NCI-H446 treated with DMSO at 0.1 percent for 48 hours (cell line): ENCODE measurements at regions not wholly inside any gene's neighbourhood (a gene's known extent, or its start where the extent isn't known, plus 50 kb on each side); places are given as distances from the start of the nearest gene placed in this dataset.
"Not testable (repeated sequence)": the region's sequence is repeated elsewhere in the genome, so short reads cannot be mapped to it uniquely, and the experiment has no call there.

Experiments
- DNase-seq: peaks from one replicate; lab custom pipeline; 2025; lab: John Stamatoyannopoulos, UW

DNA sequence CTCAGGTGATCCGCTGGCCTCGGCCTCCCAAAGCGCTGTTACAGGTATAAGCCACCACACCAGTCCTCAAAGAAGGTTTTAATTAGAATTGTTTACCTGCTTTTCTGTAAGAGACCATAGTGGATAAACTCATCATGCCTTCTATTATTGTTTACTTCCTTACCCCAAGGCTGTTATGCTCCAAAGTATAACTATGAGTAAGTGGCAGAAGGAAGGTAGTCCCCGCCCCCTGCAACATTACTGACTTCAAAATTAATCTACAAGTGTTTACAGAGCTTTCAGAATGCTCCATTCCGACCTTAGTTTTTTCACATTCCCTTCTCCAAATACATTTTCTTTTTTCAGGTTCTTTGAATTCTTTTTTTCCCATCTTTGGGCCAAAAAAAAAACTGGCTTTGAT is 480.5 kb upstream of the NOX3 start:
- DNase-seq = no peak

DNA sequence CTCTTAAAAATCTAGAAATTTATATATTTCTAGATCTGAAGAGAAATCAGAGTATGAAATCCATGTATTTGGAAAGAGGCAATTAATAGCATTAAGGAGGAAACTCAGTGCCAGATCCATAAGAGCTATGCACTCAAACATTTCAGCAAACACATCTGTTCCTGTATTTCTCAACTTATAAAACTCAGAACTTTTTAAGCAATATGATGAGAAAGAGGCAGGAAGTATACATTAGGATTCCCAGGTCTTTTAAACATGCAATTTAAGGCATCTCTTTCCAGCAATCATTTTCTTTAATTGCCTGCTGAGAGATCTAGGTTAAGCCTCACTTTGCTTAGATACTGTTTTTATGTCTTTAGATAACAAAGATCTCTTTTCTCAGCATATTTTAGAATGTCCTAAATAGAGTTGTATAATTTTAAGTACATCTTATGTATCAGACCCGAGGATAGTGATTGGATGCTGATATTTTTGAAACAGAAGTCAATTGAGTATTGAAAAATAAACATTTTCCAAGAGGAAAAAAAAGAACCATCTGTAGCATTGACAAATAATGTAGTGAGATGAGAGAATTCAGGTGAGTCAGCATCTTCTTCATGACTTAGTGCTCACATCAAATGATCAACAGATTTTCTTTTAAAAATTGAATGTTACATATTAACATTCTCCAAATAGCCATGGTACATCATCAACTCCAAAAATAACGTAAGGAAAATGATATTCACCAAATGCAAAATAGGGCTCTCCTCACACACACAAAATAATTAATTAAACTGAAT is 461.4 kb upstream of the NOX3 start:
- DNase-seq = no peak

DNA sequence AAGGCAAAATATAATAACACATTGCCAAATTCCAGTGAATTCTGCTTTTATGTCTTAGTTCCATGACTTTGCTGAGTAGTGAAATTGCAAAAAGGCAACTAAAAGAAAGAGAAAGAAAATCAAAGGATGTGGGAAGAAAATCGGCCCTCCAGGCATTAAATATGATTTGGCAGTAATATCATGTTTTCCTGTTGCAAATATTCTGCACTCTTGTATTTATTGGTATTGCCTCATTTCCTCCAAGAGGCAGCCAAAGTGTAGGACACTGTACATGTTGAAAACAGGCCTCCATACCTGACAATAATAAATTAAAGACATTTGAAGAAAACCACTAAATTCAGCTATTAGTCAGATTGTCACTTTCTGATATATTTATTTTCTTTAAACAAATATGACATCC is 460.0 kb upstream of the NOX3 start:
- DNase-seq = no peak

DNA sequence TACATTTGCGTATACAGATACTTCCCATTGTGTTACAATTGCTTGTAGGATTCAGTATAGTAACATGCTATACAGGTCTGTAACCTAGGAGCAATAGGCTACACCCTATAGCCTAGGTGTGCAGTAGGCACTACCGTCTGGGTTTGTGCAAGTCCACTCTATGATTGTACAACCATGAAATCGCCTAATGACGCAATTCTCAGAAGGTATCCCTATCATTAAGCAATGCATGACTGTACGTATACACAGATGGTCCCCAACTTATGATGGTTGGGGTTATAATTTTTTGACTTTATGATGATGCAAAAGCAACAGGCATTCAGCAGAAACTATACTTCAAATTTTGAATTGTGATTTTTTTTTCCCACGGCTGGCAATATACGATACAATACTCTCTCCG is 458.2 kb upstream of the NOX3 start:
- no peak for DNase-seq

DNA sequence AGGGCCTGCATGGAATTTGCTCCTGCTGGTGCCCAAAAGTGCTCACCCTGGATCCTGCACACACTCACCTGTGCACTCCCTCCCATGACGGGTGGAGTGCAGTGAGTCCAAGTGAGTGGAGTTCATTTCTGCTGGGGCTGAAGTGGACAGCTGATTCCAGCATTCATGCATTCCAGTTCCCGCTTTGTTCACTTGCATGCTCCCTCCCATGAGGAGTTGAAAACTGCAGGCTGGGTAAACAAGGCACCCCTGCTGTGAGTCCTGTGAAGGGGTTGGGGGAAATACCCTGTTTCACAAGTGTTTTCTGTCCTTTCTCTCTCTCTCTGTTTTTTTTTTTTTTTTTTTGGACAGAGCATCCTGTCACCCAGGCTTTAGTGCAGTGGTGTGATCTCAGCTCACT is 454.1 kb upstream of the NOX3 start:
- DNase-seq = no peak

DNA sequence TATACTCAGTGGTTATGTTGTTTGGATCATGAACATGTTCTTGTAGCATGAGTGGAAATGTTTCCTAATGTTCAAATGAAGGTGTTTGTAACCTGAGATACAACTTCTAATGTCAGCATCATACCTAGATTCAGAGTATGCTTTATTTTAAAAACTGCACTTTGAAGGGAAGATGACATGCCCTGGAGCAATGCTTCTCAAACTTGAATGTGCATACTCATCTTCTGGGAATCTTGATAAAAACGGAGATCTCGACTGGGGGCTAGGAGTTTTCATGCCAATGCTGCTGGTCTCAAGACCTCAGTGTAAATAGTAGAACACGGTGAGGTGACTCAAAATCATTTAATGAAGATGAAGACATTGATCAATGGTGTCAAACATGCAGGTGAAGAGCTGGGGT is 440.0 kb upstream of the NOX3 start:
- no peak for DNase-seq

DNA sequence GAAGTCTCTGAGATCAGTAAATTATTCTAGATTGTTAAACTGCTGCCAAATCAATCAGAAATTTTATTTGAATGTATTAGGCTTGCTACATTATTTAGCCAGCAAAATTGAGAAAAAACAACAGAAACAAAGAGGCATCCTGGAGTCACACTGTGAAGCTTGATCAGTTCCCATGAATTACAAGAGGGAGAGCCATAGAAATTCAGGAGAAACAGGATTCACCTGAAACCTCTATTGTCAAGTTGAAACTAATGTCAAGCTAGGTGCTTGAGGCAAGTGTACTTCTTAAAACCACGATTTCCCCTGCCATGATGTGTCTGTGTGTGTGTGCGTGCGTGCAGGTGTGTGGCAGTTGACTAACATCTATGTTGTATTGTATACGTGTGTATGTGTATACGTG is 439.1 kb upstream of the NOX3 start:
- no peak for DNase-seq

DNA sequence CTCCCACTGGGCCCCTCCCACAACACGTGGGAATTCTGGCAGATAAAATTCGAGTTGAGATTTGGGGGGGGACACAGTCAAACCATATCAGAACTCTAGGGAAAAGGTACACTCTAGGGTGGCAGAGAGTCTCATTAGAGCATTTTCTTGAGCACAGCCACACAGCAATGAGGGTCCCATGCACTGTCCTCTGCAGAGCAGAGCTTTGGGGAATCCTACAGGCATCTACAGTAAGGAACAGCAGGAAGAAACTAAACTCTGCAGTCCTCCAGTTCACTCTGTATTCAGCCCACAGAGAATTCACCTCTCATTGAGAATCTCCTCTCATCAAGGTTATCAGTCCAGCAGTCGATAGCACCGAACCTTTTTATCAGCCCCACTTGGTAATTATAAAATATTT is 438.6 kb upstream of the NOX3 start:
- DNase-seq = no peak

DNA sequence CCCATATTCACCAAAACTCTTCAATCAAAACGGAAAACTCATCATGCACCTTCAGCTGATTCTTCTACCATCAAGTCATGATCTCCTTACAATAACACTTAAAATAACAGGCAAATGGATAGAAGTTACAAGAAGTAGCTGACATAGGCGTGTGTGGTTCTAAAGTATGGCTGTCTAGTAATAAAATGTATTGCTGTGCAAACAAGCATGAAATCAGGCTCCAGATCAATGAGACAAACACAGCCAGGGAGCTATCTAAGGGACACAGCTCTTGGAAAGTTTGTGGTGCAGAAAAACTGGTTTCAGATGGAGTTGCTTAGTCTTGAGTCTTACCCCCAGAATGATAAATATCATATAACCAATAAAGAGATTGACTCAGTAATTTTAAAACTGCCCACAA is 434.8 kb upstream of the NOX3 start:
- DNase-seq = no peak

DNA sequence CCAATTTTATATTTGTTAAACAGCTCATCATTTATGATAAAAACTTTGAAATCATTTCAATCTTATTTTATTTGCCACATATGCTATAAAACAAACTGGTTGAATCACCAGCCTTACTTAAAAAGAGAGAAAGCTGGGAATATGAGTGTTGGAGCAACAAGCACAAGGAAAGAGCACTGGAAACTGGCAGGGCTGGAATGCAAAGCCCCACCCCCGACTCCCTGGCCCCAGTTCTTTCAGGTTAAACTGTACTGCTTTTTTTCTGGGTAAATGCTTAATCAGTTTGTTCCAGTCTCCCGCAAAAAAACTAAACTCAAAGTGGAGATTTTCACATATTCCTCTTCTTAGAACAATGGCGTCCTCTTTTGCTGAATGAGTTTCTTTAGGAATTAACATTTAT is 433.8 kb upstream of the NOX3 start:
- DNase-seq = no peak

DNA sequence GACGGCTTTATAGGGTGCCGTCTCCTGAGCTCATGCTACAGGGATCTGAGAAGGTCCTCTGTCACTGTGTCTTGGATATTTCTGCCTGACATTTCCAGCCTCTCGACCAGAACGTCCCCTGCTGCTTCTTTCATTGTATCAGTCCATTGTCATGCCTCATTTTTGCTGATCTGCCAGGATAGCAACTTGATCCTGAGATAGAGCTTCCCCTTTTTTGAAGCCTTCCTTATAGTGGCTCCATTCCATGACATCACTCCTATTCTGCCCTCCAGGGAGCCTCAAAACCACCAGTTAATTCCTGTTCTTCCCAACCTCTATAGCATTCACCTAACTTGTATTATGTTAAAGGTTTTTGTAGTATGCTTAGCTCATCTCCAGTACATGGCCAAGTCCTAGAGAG is 431.8 kb upstream of the NOX3 start:
- no peak for DNase-seq

DNA sequence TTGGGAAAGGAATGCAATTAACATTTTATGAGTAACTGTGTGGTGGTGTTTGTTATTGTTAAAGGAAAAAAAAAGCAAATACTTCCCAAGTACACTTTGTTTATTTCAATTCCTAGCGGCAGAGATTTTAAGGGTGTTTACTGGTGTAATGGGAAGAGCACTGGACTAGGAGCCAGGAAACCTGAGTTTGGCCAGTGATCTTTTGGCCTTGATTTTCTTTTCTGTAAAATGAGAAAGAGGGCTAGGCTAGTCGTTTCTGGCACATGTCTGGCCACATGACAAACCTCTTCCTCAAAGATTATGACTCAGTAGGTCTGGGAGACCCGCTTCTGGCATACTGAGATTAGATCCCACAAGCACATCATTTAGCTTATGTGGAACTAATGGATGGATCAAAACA is 428.1 kb upstream of the NOX3 start:
- no peak for DNase-seq

DNA sequence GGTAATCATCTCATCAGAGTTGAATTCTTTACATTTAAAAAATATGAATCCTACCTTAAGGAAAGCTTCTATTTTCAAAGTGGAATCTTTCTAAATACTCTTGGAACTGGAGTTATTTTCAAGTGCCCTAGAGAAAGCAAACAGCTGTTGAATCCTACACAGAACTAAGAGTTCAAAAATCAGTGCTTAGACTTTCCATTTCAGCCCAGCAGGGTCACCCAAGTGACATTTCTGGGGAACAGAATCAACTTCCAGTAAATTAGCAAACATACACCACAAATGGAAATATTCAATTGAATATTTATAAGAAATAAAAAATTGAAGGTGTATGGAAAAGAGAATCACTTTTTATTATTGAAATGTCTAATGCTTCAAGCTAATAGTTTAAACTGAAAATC is 427.7 kb upstream of the NOX3 start:
- no peak for DNase-seq

DNA sequence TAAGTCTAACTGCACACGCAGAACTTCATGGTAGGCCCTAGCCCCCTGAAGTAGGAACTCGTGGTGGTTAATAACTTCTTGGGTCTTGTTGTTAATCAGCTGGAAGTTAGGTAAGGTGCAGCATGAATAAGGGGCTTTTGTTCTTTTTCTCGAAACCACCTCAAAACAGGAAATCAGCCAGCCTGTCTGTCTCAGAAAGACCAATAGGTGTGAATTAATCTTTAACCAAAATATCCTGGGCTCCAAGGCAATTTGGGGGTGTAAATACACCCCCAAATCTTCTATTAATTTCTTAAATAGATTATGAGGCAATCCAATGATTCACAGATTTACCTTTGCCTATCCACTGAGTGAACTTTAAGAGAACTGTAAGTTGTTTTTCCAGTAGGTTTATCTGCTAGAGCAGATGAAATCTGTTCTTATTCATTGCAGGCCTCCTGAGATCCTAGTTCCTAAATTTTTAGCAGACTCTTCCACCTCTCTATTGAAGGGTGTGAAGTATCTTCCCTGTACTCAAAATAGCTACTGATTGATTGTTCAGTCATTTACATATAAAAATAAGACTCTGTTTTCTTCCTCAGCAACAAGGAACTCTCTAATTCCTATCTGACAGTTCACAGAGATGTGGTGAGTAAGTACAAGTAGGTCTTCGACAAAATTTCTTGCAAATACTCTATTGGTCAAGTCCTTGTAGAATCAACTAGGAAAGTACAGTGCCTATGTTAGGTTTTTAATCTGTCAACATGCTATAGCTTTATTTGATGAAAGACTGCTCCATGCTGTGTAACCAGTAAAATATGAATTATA is 427.1 kb upstream of the NOX3 start:
- DNase-seq = no peak

DNA sequence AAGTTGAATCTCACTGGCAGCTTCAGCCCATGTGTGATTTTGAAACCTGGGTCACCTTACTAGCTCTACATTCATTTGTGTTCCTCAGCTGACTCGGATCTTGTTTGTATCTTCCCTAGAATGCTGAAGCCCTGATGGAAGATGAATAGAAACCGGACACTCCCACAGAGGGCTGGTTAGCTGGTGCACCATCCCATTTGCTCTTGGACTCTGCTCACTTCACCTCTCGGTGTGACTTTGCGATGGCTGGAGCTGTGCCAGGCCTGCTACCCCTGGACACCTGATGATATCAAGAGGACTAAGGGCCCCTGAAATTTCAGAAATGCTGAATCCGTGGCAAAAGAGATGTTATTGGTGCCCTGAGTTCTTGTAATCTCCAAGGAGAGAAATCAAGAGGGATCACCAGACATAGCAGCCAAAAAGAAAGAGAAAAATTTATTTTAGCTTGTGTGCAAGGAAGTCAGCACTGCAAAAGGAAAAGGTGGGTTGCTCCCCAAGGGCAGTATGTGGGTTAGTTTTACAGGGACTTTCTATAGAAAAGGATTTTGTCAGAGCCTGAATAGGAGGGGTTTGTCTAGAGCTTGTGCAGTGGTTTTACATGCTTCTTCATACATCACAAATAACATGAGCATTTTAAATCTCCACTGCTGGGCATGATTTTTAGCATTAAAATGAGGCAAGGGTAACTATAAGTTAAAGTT is 426.3 kb upstream of the NOX3 start:
- DNase-seq = no peak

DNA sequence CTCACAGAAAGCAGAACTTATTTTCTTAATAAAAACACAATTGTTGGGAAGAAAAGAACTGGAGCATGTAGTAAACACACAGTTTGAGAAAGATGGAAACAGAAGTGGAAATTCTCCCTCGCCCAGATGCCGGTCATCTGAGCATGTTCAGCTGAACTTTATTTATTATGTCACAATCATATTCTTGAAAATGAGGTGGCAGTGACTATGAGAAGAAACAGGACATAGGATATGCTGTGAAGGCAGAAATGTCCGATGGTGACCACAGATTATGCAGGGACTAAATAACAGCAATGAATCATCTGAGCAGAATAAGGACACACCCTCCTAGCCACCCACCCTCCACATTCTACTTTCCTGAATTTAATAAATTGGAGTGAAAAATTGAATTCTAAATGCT is 425.3 kb upstream of the NOX3 start:
- DNase-seq = no peak

DNA sequence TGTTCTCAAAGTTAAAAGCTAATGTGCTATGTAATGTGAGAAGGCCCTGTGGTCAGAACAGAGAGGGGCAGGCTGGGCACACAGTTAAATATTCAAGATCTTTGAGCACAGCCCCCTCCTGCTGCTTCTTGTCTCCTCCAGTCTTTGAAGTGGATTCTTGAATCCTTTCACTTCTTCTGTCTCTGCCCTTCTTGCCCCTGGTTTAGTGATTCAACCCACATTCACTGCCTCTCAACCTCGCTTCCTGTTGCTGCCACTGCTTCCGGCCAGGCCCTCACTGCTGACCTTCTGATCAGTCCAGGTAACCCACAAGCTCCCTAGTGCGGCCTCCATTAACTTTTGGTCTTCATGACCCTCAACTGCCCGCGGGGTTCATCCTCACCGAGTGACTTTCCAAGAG is 417.3 kb upstream of the NOX3 start:
- DNase-seq = no peak

DNA sequence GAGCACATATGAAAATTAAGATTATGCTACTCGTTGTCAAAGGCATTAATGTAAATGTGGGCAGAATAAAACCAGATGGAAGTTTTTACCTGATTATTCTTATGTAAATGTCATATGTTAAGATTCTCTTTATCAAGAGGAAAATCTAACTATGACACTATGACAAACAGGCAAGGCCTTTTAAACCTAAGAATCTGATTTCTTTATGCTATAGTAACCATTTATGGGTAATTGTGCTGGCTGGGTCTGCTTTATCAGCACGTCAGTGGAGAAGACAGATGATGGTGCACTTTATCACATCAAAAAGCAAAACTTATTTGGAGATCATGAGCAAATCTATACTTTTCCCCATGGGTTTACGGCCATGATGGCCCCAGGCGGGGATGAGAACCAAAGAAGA is 412.0 kb upstream of the NOX3 start:
- DNase-seq = no peak

DNA sequence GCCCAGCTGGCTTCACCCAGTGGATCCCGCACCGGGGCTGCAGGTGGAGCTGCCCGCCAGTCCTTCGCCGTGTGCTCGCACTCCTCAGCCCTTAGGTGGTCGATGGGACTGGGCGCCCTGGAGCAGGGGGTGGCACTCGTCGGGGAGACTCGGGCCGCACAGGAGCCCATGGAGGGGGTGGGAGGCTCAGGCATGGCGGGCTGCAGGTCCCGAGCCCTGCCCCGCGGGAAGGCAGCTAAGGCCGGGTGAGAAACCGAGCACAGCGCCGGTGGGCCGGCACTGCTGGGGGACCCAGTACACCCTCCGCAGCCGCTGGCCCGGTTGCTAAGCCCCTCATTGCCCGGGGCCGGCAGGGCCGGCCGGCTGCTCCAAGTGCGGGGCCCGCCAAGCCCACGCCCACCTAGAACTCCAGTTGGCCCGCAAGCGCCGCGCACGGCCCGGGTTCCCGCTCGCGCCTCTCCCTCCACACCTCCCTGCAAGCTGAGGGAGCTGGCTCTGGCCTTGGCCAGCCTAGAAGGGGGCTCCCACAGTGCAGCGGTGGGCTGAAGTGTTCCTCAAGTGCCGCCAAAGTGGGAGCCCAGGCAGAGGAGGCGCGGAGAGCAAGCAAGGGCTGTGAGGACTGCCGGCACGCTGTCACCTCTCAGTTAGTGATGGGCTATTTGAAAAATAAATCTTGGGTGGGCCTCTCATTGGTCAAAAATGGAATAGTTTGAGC is 411.2 kb upstream of the NOX3 start:
- DNase-seq = not testable (repeated sequence)

DNA sequence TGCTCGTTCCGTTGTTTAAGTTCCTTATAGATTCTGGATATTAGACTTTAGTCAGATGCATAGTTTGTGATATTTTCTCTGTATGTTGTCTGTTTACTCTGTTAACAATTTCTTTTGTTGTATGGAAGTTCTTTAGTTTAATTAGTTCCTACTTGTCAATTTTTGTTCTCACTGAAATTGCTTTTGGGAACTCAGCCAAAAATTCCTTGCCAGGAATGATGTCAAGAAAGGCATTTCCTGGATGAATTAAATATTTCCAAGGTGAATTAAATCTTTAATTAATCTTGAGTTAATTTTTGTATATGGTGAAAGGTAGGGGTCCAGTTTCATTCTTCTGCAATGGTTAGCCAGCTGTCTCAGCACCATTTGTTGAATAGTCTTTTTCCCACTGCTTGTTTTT is 406.2 kb upstream of the NOX3 start:
- DNase-seq = no peak

DNA sequence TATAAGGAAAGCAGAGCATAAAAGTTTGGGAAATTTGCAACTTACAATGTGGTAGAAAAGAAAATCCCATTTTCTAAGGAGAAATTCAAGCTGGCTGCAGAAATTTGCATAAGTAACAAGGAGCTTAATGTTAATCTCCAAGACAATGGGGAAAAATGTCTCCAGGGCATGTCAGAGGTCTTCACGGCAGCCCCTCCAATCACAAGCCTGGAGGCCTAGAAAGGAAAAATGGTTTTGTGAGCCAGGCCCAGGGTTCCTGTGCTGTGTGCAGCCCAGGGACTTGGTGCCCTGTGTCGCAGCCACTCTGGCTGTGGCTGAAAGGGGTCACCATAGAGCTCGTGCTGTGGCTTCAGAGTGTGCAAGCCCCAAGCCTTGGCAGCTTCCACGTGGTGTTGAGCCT is 403.3 kb upstream of the NOX3 start:
- DNase-seq = not testable (repeated sequence)

DNA sequence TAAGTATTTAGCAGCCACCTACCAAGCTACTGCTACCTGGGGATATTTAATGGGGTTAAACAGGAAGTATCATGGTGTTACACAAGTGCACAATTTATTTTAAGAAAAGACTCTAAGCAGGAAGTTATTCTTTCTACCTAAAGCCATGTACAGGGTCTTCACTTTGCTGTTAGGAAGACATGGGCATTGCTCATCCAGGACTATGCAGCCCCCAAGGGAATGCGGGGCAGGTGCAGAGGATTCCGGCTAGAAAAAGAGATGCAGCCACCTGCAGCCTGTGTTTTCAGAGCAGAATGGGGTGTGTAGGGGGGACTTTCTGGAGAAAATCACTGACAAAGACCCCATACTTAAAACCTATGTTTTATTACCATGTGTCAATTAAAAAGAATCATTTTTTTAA is 399.1 kb upstream of the NOX3 start:
- DNase-seq = no peak
